Activated CD4-positive, alpha-beta T cell treated with anti-CD3 and anti-CD28 coated beads, Interleukin-2, amount 10 ng/mL, durations not matched to agents 24 days and 14 days (primary cell): ENCODE measurements at regions not wholly inside any gene's neighbourhood (a gene's known extent, or its start where the extent isn't known, plus 50 kb on each side); places are given as distances from the start of the nearest gene placed in this dataset.
"Not testable (repeated sequence)": the region's sequence is repeated elsewhere in the genome, so short reads cannot be mapped to it uniquely, and the experiment has no call there.

Source experiments
- DNase-seq: peaks from one replicate; pipeline ENCODE4 v3.0.0; 2022
- H3K27ac Mint-ChIP-seq: one replicate; pipeline ENCODE4 v1.8.0; 2022; ENCODE audit warnings: mild to moderate bottlenecking, mixed read lengths
- H3K27me3 Mint-ChIP-seq: one replicate; pipeline ENCODE4 v1.8.0; 2022; ENCODE audit warnings: mixed read lengths
- H3K36me3 Mint-ChIP-seq: one replicate; pipeline ENCODE4 v1.8.0; 2022; ENCODE audit warnings: low read depth, mild to moderate bottlenecking, mixed read lengths
- H3K4me1 Mint-ChIP-seq: one replicate; pipeline ENCODE4 v1.8.0; 2021; ENCODE audit warnings: mixed read lengths
- H3K4me3 Mint-ChIP-seq: one replicate; pipeline ENCODE4 v1.8.0; 2022; ENCODE audit warnings: mild to moderate bottlenecking, moderate library complexity, mixed read lengths
- H3K9me3 Mint-ChIP-seq: one replicate; pipeline ENCODE4 v1.8.0; 2021; ENCODE audit warnings: mixed read lengths
- intact Hi-C: fragments of 100-400 bp; cut with micrococcal nuclease; formaldehyde crosslinking; loops from one replicate; pipeline ENCODE4 v1.15.1; 2023

DNA sequence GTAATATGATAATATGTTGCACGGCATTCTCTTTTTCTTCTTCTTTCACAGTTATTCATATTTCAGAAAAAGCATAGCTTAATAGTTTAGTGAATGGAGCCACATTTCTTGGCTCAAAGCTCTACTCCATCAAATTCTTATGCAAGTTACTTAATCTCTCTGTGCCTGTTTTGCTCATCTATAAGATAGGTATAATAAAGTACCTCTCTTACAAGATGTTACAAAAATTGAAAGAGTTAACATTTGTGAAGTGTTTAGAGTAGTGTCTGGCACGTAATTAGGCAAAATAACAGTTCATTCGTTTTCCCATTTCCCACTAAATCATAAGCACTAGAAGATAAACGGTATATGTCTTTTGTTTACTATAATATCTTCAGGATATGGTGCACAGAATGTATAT, 1304.4 kb upstream of the EYS start:
- Mint-ChIP-seq H3K9me3 (peaks cover 4% of the 10 kb centered on the region), H3K36me3 (no peaks in the 10 kb centered on the region), H3K27ac (no peak overlapping the region), H3K4me3 (no peak overlapping the region), H3K4me1 (no peaks in the 10 kb centered on the region), H3K27me3 (no peaks in the 10 kb centered on the region)
- intact Hi-C loops, result no loop called here
- no peak for DNase-seq

DNA sequence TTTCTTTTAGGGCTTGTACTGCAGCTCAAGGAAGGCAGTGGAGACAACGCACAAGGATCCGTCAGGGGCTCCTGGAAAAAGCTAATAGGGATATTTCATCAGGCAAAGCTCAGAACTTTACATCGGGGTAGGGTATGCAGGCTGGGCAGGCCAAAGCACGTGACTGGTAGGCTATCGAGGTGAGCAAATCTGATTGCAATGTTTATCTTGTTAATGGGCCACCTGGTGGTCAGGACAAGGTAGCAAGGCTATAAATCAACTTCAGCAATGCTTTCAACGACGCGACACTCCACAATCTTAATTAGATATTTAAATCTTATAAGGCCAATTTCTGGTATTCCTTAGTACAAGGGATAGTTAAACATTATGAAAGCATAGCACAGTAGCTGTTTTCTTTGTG, 1302.8 kb upstream of the EYS start:
- no peaks in the 10 kb centered on the region for H3K27me3 Mint-ChIP-seq
- no peak overlapping the region for H3K4me3 Mint-ChIP-seq
- no peak overlapping the region for H3K27ac Mint-ChIP-seq
- intact Hi-C loops, result no loop called here
- H3K4me1 Mint-ChIP-seq, result no peaks in the 10 kb centered on the region
- no peaks in the 10 kb centered on the region for H3K36me3 Mint-ChIP-seq
- no peak for DNase-seq
- H3K9me3 Mint-ChIP-seq, result peaks cover 4% of the 10 kb centered on the region

DNA sequence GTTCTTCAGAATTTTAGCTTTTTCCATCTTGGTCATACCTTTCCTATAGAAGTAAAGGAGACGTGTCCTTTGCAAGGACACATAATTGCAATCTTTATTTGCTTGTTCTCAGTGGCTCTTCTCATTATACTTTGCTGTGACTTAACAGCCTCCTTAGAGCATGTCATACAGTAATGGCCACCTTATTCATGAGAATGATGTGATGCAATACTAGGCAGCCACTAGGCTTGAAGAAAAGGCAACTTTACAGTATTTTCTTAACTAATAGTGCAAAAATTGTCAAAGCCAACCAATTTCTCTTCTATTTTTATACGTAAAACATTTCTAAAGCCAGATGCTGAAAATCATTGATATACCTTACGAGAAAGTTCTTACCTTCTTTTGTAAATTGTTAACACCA, 1296.8 kb upstream of the EYS start:
- no peak for DNase-seq
- no peaks in the 10 kb centered on the region for H3K9me3 Mint-ChIP-seq
- intact Hi-C loops, result no loop called here
- no peaks in the 10 kb centered on the region for H3K27me3 Mint-ChIP-seq
- H3K4me1 Mint-ChIP-seq, result no peaks in the 10 kb centered on the region
- no peak overlapping the region for H3K27ac Mint-ChIP-seq
- H3K36me3 Mint-ChIP-seq, result no peaks in the 10 kb centered on the region
- H3K4me3 Mint-ChIP-seq, result no peak overlapping the region

DNA sequence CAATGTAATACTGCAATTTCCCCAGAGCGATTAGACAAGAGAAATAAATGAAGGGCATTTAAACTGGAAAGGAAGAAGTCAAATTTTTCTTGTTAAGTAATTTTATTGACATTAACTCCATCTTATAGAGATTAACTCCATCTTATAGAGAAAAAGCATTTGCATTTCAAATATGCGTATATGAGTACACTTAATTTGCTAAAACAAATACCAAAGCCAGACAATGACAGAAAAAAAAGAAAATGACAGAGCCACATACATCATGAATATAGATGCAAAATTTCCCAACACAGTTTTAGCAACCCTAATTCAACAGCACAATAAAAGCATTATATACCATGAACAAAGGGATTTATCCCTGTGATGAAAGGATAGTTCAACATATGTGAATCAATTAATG, 1293.1 kb upstream of the EYS start:
- H3K4me3 Mint-ChIP-seq, result no peak overlapping the region
- peaks cover 3% of the 10 kb centered on the region for H3K9me3 Mint-ChIP-seq

DNA sequence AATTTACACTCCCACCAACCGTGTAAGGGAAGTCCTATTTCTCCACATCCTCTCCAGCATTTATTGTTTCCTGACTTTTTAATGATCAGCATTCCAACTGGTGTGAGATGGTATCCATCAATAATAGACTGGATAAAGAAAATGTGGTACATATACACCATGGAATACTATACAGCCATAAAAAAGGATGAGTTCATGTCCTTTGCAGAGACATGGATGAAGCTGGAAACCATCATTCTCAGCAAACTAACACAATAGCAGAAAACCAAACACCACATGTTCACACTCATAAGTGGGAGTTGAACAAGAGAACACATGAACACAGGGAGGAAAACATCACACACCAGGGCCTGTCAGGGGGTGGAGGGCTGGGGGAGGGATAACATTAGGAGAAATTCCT, 1290.6 kb upstream of the EYS start:
- H3K27ac Mint-ChIP-seq, H3K36me3 Mint-ChIP-seq, H3K27me3 Mint-ChIP-seq, H3K4me3 Mint-ChIP-seq, intact Hi-C loops, DNase-seq, H3K4me1 Mint-ChIP-seq, H3K9me3 Mint-ChIP-seq: not testable (repeated sequence)

More for the DNA sequence above, 1293.1 kb upstream of the EYS start:
- no peak for DNase-seq
- Mint-ChIP-seq H3K4me1 (no peaks in the 10 kb centered on the region), H3K27me3 (no peaks in the 10 kb centered on the region), H3K27ac (no peak overlapping the region), H3K36me3 (no peaks in the 10 kb centered on the region)
- intact Hi-C loops, result no loop called here

DNA sequence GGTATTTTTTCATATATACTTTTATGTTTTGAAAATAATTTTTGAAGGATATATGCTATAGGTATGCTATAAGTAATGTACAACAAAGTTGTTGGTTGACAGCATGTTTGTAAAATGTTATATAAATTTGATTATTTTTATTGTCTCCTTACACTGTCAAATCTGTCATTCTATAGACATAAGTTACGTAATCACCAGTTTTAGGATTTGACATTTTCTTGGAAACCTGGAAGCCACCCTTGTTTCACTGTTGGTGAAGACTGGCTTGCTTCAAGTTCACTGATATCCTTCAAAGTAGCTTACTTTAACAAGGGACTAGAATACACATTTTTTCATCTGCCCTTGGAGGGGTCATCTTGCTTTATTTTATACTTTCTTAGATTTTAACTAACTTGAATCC, 1288.6 kb upstream of the EYS start:
- no peak for DNase-seq
- Mint-ChIP-seq H3K27me3 (no peaks in the 10 kb centered on the region), H3K27ac (no peak overlapping the region), H3K4me1 (no peaks in the 10 kb centered on the region), H3K9me3 (peaks cover 7% of the 10 kb centered on the region), H3K36me3 (no peaks in the 10 kb centered on the region), H3K4me3 (no peak overlapping the region)
- intact Hi-C loops, result no loop called here

DNA sequence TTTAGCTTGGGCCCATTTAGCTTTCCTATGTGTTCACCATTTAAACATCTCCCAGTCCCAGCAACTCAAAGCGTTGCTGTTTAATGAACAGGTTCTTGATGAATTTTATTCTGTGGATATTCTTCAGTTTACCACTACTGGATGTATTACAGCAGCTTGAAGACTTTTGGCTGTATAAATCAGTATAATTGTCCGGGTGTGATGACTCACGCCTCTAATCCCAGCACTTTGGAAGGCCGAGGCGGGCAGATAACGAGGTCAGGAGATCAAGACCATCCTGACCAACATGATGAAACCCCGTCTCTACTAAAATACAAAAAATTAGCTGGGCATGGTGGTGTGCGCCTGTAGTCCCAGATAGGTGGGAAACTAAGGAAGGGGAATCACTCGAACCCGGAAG, 1286.7 kb upstream of the EYS start:
- DNase-seq, H3K36me3 Mint-ChIP-seq, H3K9me3 Mint-ChIP-seq, H3K4me1 Mint-ChIP-seq, intact Hi-C loops, H3K27me3 Mint-ChIP-seq, H3K27ac Mint-ChIP-seq, H3K4me3 Mint-ChIP-seq: not testable (repeated sequence)

DNA sequence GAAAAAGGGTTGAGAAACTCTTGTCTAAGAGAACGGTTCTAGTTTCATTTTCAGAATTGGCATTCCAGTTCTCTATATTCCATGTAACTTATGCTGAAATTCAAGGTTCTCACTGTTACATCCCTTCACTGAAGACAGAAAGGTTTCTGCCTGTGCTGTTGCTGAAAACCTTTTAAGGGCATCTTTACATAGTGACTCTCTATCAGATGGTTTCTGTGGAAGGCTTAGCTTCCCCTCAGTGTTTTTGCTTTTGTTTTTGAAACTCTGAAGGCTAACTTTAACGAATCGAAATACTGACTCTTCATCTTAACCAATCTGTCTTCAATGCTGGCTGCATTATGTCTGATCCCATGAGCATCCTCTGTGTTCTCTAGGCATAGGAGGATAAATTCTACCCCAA, 1286.2 kb upstream of the EYS start:
- no peak for DNase-seq
- Mint-ChIP-seq H3K4me3 (no peak overlapping the region), H3K4me1 (no peaks in the 10 kb centered on the region), H3K27me3 (no peaks in the 10 kb centered on the region), H3K36me3 (no peaks in the 10 kb centered on the region), H3K9me3 (peaks cover 7% of the 10 kb centered on the region), H3K27ac (no peak overlapping the region)
- intact Hi-C loops, result no loop called here

DNA sequence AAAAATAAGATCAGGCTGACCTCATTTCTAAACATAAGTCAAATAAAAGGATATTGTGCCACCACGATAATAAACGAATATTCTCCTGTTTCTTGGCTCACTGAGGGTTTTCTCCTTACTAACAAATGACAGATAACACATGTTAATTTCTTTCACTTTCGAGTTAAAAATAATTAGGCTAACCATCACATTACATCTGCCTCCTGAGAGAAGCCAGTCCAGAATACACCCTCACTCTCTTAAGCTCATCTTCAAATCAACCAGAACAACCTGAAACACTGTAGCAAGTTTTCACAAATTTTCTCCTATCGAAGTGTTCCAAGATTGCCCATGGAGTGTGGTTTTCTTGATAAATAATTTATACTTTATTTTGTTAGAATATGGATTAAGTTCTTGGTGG, 1285.6 kb upstream of the EYS start:
- Mint-ChIP-seq H3K9me3 (peaks cover 6% of the 10 kb centered on the region), H3K27me3 (no peaks in the 10 kb centered on the region), H3K4me3 (no peak overlapping the region), H3K36me3 (no peaks in the 10 kb centered on the region), H3K27ac (no peak overlapping the region), H3K4me1 (no peaks in the 10 kb centered on the region)
- no peak for DNase-seq
- intact Hi-C loops, result no loop called here

DNA sequence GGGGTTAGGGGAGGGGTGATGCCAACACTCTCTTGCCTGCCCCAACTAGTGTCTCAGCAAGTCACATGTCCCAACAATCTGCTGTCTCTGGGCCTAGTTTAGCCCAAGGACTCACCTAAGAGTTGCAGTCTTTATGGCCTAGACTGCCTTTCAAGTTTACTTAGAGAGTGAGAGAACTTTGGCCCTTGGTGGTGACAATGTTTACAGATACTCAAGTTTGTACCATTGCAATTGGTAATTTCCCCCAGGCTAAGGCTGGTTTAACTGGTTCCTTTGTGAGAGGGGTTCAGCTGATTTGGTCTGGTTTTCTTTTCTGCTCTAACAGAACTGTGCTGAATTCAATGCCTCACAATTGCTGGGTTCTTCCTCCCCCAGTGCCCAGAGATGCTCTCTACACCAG, 1279.9 kb upstream of the EYS start:
- Mint-ChIP-seq H3K27ac (no peak overlapping the region), H3K27me3 (no peaks in the 10 kb centered on the region), H3K9me3 (peaks cover 5% of the 10 kb centered on the region), H3K4me3 (no peak overlapping the region), H3K36me3 (no peaks in the 10 kb centered on the region), H3K4me1 (no peaks in the 10 kb centered on the region)
- intact Hi-C loops, result no loop called here
- no peak for DNase-seq

DNA sequence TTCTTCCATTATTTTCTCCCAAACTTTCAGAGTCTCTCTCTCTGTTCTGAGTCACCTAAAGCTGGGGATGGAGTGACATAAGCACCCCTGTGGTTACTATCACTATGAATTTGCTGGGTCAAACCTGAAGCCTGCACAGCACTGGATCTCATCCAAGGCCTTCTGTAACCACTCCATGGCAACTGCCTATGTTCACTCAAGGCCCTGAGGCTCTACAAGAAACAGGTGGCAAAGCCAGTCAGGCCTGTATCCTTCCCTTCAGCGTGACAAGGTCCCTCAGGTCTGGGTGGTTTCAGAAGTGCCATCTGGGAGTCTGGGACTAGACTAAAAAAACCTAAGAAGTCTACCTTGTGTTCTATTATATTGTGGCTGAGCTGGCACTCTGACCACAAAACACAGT, 1278.8 kb upstream of the EYS start:
- intact Hi-C loops, result no loop called here
- DNase-seq, result no peak
- H3K27ac Mint-ChIP-seq, result no peak overlapping the region
- no peak overlapping the region for H3K4me3 Mint-ChIP-seq
- no peaks in the 10 kb centered on the region for H3K36me3 Mint-ChIP-seq
- no peaks in the 10 kb centered on the region for H3K27me3 Mint-ChIP-seq
- H3K4me1 Mint-ChIP-seq, result no peaks in the 10 kb centered on the region
- H3K9me3 Mint-ChIP-seq, result peaks cover 4% of the 10 kb centered on the region

DNA sequence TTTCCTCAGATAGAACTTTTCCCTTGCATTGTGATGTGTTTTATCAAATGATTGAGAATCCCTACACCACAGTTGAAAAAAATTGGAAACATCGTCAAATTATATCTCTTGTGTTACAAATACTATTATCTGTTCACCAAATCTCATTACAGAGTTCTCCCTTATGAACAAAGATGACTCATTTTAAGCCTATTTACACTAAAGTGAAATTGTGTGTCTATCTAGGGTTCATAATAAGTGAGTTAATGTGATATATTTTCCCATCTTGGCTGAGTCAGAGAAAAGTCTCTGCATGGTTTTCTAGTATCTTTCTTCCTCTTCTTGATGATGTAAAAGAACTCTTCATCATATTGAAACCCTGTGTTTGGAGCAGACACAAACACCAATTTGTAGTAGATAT, 1263.3 kb upstream of the EYS start:
- DNase-seq, result no peak
- H3K4me3 Mint-ChIP-seq, result no peak overlapping the region
- H3K27ac Mint-ChIP-seq, result no peak overlapping the region
- no peaks in the 10 kb centered on the region for H3K36me3 Mint-ChIP-seq
- H3K9me3 Mint-ChIP-seq, result peaks cover 3% of the 10 kb centered on the region
- intact Hi-C loops, result no loop called here
- H3K27me3 Mint-ChIP-seq, result no peaks in the 10 kb centered on the region
- H3K4me1 Mint-ChIP-seq, result no peaks in the 10 kb centered on the region

DNA sequence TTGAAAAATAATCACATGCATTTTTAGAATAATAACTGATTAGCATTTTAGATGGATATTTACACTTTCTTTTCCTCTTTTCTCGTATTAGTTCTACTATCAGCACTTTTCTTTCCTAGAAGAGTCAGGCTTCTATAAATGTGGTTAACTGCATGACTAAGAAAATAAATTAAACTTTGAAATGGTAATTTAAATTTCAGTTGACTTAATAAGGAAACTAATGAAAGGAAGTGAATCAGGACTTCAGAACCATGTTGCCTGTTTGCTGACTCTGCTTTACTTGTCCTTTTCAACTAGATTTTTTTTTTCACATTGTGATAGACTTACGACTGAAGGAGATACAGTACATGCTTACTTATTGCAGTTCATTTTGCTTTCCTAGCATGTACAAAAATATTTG, 1258.2 kb upstream of the EYS start:
- Mint-ChIP-seq H3K9me3 (peaks cover 7% of the 10 kb centered on the region), H3K27me3 (no peaks in the 10 kb centered on the region), H3K36me3 (no peaks in the 10 kb centered on the region), H3K27ac (no peak overlapping the region), H3K4me1 (no peaks in the 10 kb centered on the region), H3K4me3 (no peak overlapping the region)
- intact Hi-C loops, result no loop called here
- DNase-seq, result no peak

DNA sequence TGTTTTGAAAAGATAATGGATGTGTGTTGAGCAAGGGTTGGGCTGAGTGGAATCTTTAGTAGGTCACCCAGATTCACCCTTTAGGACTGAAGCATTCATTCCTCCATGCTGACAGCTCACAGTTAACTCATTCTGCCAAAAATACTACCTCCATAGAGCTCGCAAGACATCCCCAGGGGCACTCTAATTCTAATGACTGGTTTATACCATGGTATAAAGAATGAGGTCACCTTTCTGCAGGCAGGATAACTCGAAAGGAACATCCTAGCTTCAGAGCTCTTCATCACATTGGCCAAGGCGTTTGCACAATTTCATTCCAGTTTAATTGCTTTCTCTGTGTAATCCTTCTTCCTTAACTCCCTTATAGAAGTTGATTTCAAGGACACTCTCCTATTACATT, 1257.2 kb upstream of the EYS start:
- Mint-ChIP-seq H3K4me1 (no peaks in the 10 kb centered on the region), H3K27me3 (no peaks in the 10 kb centered on the region), H3K27ac (no peak overlapping the region), H3K36me3 (no peaks in the 10 kb centered on the region), H3K4me3 (no peak overlapping the region), H3K9me3 (peaks cover 7% of the 10 kb centered on the region)
- no peak for DNase-seq
- intact Hi-C loops, result no loop called here

DNA sequence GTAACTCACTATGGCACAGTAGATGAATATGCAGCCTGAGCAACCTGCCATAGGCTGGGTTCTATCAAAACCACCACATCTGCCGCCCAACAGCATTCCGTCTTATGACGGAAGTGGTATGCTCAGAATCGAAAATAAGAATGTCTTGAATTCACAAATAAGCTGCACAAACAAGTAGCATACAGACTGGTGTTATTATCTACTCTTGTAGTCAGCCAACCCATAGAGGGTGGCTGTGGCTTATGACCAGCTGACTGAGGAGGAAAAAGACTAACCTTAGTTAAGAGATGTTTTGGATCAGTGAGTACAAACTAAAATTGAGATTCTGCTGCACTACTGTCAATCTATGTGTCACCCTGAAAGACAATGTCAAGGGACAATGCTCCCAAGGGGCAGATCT, 1255.1 kb upstream of the EYS start:
- Mint-ChIP-seq H3K4me3 (no peak overlapping the region), H3K27me3 (no peaks in the 10 kb centered on the region), H3K4me1 (no peaks in the 10 kb centered on the region), H3K9me3 (peaks cover 7% of the 10 kb centered on the region), H3K36me3 (no peaks in the 10 kb centered on the region), H3K27ac (no peak overlapping the region)
- DNase-seq, result no peak
- intact Hi-C loops, result no loop called here

DNA sequence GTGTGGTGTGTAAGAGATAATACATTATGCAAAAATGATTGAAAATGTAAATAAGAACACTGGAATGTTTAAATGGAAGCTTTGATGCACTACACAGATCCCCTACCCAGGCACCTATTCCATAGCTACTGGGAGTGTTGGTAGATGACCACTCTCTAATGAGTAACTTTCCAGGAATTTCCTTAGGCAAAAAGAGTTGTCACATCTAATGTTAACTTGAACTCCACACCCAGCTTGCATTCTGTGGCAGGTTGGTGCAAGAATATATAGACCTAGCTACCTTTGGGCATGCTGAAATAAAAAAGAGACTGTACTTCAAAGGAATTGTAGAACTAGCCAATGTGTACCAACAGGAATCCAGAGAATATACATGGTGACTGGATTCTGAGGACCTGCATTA, 1254.2 kb upstream of the EYS start:
- Mint-ChIP-seq H3K4me3 (no peak overlapping the region), H3K27ac (no peak overlapping the region), H3K4me1 (no peaks in the 10 kb centered on the region), H3K27me3 (no peaks in the 10 kb centered on the region), H3K9me3 (peaks cover 7% of the 10 kb centered on the region), H3K36me3 (no peaks in the 10 kb centered on the region)
- intact Hi-C loops, result no loop called here
- no peak for DNase-seq
